ENCODE measurements at regions not wholly inside any gene's neighbourhood (a gene's known extent, or its start where the extent isn't known, plus 50 kb on each side); places are given as distances from the start of the nearest gene placed in this dataset.

DNA sequence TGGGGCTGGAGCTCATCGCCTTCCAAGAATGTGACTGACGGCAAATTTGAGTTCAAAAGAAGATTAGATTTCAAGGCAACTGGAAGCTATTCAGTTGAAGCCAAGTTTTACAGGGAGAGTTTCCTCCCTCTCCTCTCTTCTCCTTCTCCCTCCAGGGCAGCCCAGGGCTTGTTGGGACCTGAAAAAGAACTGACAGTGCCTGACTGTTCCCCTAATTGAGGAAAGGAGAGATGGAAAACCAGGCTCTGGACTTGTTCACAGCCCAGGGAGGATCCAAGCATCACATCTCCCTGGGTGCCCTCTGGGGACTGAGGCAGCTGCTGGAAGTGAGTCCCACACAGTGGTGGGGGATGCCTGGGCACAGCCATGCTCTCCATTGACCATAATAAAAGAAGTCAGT, 88.1 kb downstream of the THNSL2 start:
- Histone ChIP-seq H3K4me3 (no peak overlapping the region), H3K9me3 (no peaks in the 10 kb centered on the region), H3K36me3 (no peaks in the 10 kb centered on the region), H3K27me3 (peaks cover 0 to 3% of the 10 kb centered on the region in 2 donors), H3K27ac (no peak overlapping the region), H3K4me1 (no peaks in the 10 kb centered on the region)
- intact Hi-C loops (cut with DNase I; ENCODE audit: low total_unique reads) = no loop called here
- no peak for TF ChIP-seq CTCF (IDR thresholded peaks at IDR 0.05)
- DNase-seq = no peak

GRCh38 chr2:88254437-88255091, 84.4 kb downstream of the THNSL2 start:
- H3K4me1 ChIP-seq = no peaks in the 10 kb centered on the region
- no peak overlapping the region for H3K27ac ChIP-seq
- no peak overlapping the region for H3K4me3 ChIP-seq
- peaks cover 0 to 6% of the 10 kb centered on the region in 2 donors for H3K27me3 ChIP-seq
- H3K9me3 ChIP-seq = no peaks in the 10 kb centered on the region
- intact Hi-C loops (cut with DNase I; ENCODE audit: low total_unique reads) = no loop called here
- no peak for DNase-seq
- no peaks in the 10 kb centered on the region for H3K36me3 ChIP-seq
- no peak for TF ChIP-seq CTCF (IDR thresholded peaks at IDR 0.05)

DNA sequence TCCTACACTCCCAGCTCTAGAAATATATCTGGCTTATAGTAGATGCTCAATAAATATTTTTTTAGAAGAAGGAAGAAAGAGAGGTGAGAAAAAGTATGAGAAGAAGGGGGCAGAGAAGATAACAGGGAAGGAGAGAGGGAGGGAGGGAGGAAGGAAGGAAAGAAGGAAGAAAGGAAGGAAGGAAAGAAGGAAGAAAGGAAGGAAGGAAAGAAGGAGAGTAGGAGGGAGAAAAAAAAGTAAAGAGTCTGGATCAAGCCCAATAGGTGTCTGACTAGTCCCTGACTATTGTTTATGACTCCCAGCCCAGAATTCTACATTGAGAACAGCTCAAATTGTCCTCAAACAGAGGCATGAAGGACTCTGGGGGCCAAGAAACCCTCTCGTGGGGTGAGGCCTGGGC, 83.9 kb downstream of the THNSL2 start:
- no peak overlapping the region for H3K4me3 ChIP-seq
- no peaks in the 10 kb centered on the region for H3K36me3 ChIP-seq
- DNase-seq = no peak
- intact Hi-C loops (cut with DNase I; ENCODE audit: low total_unique reads) = no loop called here
- TF ChIP-seq CTCF (IDR thresholded peaks at IDR 0.05) = no peak
- no peaks in the 10 kb centered on the region for H3K9me3 ChIP-seq
- no peaks in the 10 kb centered on the region for H3K4me1 ChIP-seq
- H3K27me3 ChIP-seq = peaks cover 0 to 6% of the 10 kb centered on the region in 2 donors
- H3K27ac ChIP-seq = no peak overlapping the region

GRCh38 chr2:88253375-88253774, 83.2 kb downstream of the THNSL2 start:
- no peak for TF ChIP-seq CTCF (IDR thresholded peaks at IDR 0.05)
- H3K4me1 ChIP-seq = no peaks in the 10 kb centered on the region
- H3K27ac ChIP-seq = no peak overlapping the region
- H3K36me3 ChIP-seq = no peaks in the 10 kb centered on the region
- H3K9me3 ChIP-seq = no peaks in the 10 kb centered on the region
- H3K4me3 ChIP-seq = no peak overlapping the region
- H3K27me3 ChIP-seq = peaks cover 0 to 9% of the 10 kb centered on the region in 2 donors
- no peak for DNase-seq
- intact Hi-C loops (cut with DNase I; ENCODE audit: low total_unique reads) = no loop called here

DNA sequence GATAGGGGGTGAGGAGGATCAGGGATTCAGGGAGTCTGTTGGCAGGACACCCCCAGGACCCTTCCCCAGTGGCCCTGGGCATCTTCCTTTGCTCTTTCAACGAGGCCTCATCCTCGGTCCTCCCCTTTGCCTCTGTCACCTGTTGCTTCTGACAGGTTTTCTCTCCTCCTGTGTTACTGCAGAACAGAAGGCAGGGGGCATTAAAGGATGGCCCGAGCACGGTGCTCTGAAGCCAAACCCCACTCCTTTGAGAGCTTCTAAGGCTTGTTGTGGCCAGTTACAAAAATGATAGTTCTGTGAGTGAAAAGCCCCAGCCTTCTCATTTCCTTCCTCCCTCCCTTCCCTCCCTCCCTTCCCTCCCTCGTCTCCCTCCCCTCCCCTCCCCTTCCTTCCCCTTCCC, 82.5 kb downstream of the THNSL2 start:
- Histone ChIP-seq H3K36me3 (no peaks in the 10 kb centered on the region), H3K4me3 (no peak overlapping the region), H3K27me3 (peaks cover 0 to 7% of the 10 kb centered on the region in 2 donors), H3K27ac (no peak overlapping the region), H3K9me3 (no peaks in the 10 kb centered on the region), H3K4me1 (no peaks in the 10 kb centered on the region)
- intact Hi-C loops (cut with DNase I; ENCODE audit: low total_unique reads) = no loop called here
- TF ChIP-seq CTCF (IDR thresholded peaks at IDR 0.05) = no peak
- DNase-seq = no peak

- intact Hi-C loops (cut with DNase I; ENCODE audit: low total_unique reads) = no loop called here
- no peak for DNase-seq
- H3K4me1 ChIP-seq = no peaks in the 10 kb centered on the region
- no peak overlapping the region for H3K4me3 ChIP-seq
- H3K27me3 ChIP-seq = peaks cover 0 to 7% of the 10 kb centered on the region in 2 donors
- TF ChIP-seq CTCF (IDR thresholded peaks at IDR 0.05) = no peak
- H3K27ac ChIP-seq = no peak overlapping the region
- no peaks in the 10 kb centered on the region for H3K9me3 ChIP-seq
- H3K36me3 ChIP-seq = no peaks in the 10 kb centered on the region
Measured at GRCh38 chr2:88252111-88252510, 82.0 kb downstream of the THNSL2 start.

Data from tibial artery (tissue), 4 donors.